Hematopoietic multipotent progenitor cell treated with erythropoietin and hydrocortisone succinate and interleukin-3 and kit ligand, for 4 days (in vitro differentiated cells): ENCODE measurements at regions not wholly inside any gene's neighbourhood (a gene's known extent, or its start where the extent isn't known, plus 50 kb on each side); places are given as distances from the start of the nearest gene placed in this dataset.
"Not testable (repeated sequence)": the region's sequence is repeated elsewhere in the genome, so short reads cannot be mapped to it uniquely, and the experiment has no call there.

ENCODE experiments used
- DNase-seq: peaks from one replicate; pipeline ENCODE4 v3.0.0-alpha.2; 2015

- DNase-seq, result not testable (repeated sequence)
Measured at GRCh38 chr9:65566018-65566417, 109.7 kb upstream of the ZNG1E start.

GRCh38 chr9:65519018-65519417 is 156.7 kb upstream of the ZNG1E start:
- not testable (repeated sequence) for DNase-seq

- not testable (repeated sequence) for DNase-seq
Measured at GRCh38 chr9:65514465-65514864, 161.3 kb upstream of the ZNG1E start.

- DNase-seq, result not testable (repeated sequence)
Measured at GRCh38 chr9:65507897-65508296, 167.8 kb upstream of the ZNG1E start.

- not testable (repeated sequence) for DNase-seq
Measured at GRCh38 chr9:65504686-65505085, 171.0 kb upstream of the ZNG1E start.

GRCh38 chr9:65503696-65504095 is 172.0 kb upstream of the ZNG1E start:
- DNase-seq, result not testable (repeated sequence)

- not testable (repeated sequence) for DNase-seq
Measured at GRCh38 chr9:65482890-65483289, 192.8 kb upstream of the ZNG1E start.

GRCh38 chr9:65481291-65481690 is 194.4 kb upstream of the ZNG1E start:
- not testable (repeated sequence) for DNase-seq

- not testable (repeated sequence) for DNase-seq
Measured at GRCh38 chr9:65474891-65475290, 189.9 kb upstream of the FOXD4L5 start.

- peak; percentile 55 for DNase-seq
Measured at GRCh38 chr9:65473059-65473822, 188.2 kb upstream of the FOXD4L5 start.

GRCh38 chr9:65471106-65471505 is 186.1 kb upstream of the FOXD4L5 start:
- not testable (repeated sequence) for DNase-seq

GRCh38 chr9:65466911-65467734 is 182.1 kb upstream of the FOXD4L5 start:
- not testable (repeated sequence) for DNase-seq

GRCh38 chr9:65465246-65465895 is 180.4 kb upstream of the FOXD4L5 start:
- DNase-seq, result not testable (repeated sequence)

- DNase-seq, result not testable (repeated sequence)
Measured at GRCh38 chr9:65462476-65462875, 177.5 kb upstream of the FOXD4L5 start.

- DNase-seq, result no peak
Measured at GRCh38 chr9:65459756-65460320, 174.8 kb upstream of the FOXD4L5 start.

GRCh38 chr9:65458992-65459391 is 174.0 kb upstream of the FOXD4L5 start:
- no peak for DNase-seq

- no peak for DNase-seq
Measured at GRCh38 chr9:65458465-65458864, 173.5 kb upstream of the FOXD4L5 start.

- not testable (repeated sequence) for DNase-seq
Measured at GRCh38 chr9:65456991-65457390, 172.0 kb upstream of the FOXD4L5 start.

- not testable (repeated sequence) for DNase-seq
Measured at GRCh38 chr9:65455751-65456647, 171.0 kb upstream of the FOXD4L5 start.

- DNase-seq, result not testable (repeated sequence)
Measured at GRCh38 chr9:65455136-65455535, 170.1 kb upstream of the FOXD4L5 start.

- not testable (repeated sequence) for DNase-seq
Measured at GRCh38 chr9:65454666-65455065, 169.7 kb upstream of the FOXD4L5 start.

GRCh38 chr9:65454034-65454433 is 169.0 kb upstream of the FOXD4L5 start:
- DNase-seq, result not testable (repeated sequence)
